MM.1S (cell line): ENCODE measurements at regions not wholly inside any gene's neighbourhood (a gene's known extent, or its start where the extent isn't known, plus 50 kb on each side); places are given as distances from the start of the nearest gene placed in this dataset.

Experiments
- DNase-seq: peaks from one replicate; pipeline ENCODE4 v3.0.0-alpha.2; 2015
- H2AFZ ChIP-seq: fragments of 300-600 bp; sonication (generic); 2 replicates; pipeline ENCODE4 v1.6.0; 2016; ENCODE audit warnings: antibody characterized with exemption, low read length
- H3F3A ChIP-seq: fragments of 300-600 bp; sonication (generic); 2 replicates; pipeline ENCODE4 v1.6.1; 2016; ENCODE audit warnings: mild to moderate bottlenecking, antibody characterized with exemption, low read length, moderate library complexity, mixed read lengths; ENCODE audit not compliant: insufficient read depth
- H3K27ac ChIP-seq: fragments of 300-600 bp; sonication (generic); 2 replicates; pipeline ENCODE4 v1.5.1; 2016; ENCODE audit warnings: mild to moderate bottlenecking, low read length
- H3K27me3 ChIP-seq: fragments of 300-600 bp; sonication (generic); replicated peaks from 2 replicates; pipeline ENCODE4 v1.6.0; 2016; ENCODE audit warnings: low read length; ENCODE audit not compliant: insufficient read depth
- H3K36me3 ChIP-seq: fragments of 300-600 bp; sonication (generic); replicated peaks from 2 replicates; pipeline ENCODE4 v1.6.1; 2016; ENCODE audit warnings: mild to moderate bottlenecking, low read length, mixed read lengths; ENCODE audit not compliant: insufficient read depth
- H3K4me1 ChIP-seq: fragments of 300-600 bp; sonication (generic); 2 replicates; pipeline ENCODE4 v1.6.1; 2016; ENCODE audit warnings: low read length, mixed read lengths
- H3K4me2 ChIP-seq: fragments of 300-600 bp; sonication (generic); 2 replicates; pipeline ENCODE4 v1.6.0; 2016; ENCODE audit warnings: low read depth, low read length
- H3K4me3 ChIP-seq: fragments of 300-600 bp; sonication (generic); 2 replicates; pipeline ENCODE4 v1.5.1; 2016; ENCODE audit warnings: low read length, mixed read lengths
- H3K79me2 ChIP-seq: fragments of 300-600 bp; sonication (generic); 2 replicates; pipeline ENCODE4 v1.6.1; 2016; ENCODE audit warnings: mixed run types, low read length, mixed read lengths
- H3K9ac ChIP-seq: fragments of 300-600 bp; sonication (generic); 2 replicates; pipeline ENCODE4 v1.6.1; 2016; ENCODE audit warnings: low read length, mixed read lengths
- H3K9me2 ChIP-seq: fragments of 300-600 bp; sonication (generic); replicated peaks from 2 replicates; pipeline ENCODE4 v1.6.1; 2016; ENCODE audit warnings: mild to moderate bottlenecking, low read length, mixed read lengths; ENCODE audit not compliant: insufficient read depth
- H3K9me3 ChIP-seq: fragments of 300-600 bp; sonication (generic); replicated peaks from 2 replicates; pipeline ENCODE4 v1.6.1; 2016; ENCODE audit warnings: mild to moderate bottlenecking, low read length, mixed read lengths; ENCODE audit not compliant: insufficient read depth
- H4K20me1 ChIP-seq: fragments of 300-600 bp; sonication (generic); 2 replicates; pipeline ENCODE4 v1.6.1; 2016; ENCODE audit warnings: mild to moderate bottlenecking, low read length, moderate library complexity, mixed read lengths; ENCODE audit not compliant: insufficient read depth
- CTCF ChIP-seq: fragments of 300-600 bp; sonication (generic); IDR thresholded peaks from 2 replicates; pipeline ENCODE4 v1.5.1; 2016; ENCODE audit warnings: antibody characterized with exemption, low read length, mixed read lengths
- EZH2 ChIP-seq: fragments of 300-600 bp; sonication (generic); optimal IDR thresholded peaks from 2 replicates; pipeline ENCODE3; 2017; ENCODE audit warnings: low read depth, mild to moderate bottlenecking, antibody characterized with exemption, low read length, mixed read lengths
- EZH2phosphoT487 ChIP-seq: fragments of 300-600 bp; sonication (generic); IDR thresholded peaks from 2 replicates; pipeline ENCODE4 v1.6.1; 2018; ENCODE audit warnings: antibody characterized with exemption, low read length

GRCh38 chr13:40471076-40471475 is 195.4 kb downstream of the FOXO1 start:
- Histone ChIP-seq H2AFZ (no peak overlapping the region), H3K9ac (no peak overlapping the region), H3K27ac (no peak overlapping the region), H3K27me3 (no peaks in the 10 kb centered on the region), H3K9me2 (no peaks in the 10 kb centered on the region), H3K4me2 (no peak overlapping the region), H3K79me2 (no peaks in the 10 kb centered on the region), H3K9me3 (no peaks in the 10 kb centered on the region), H3K4me1 (no peaks in the 10 kb centered on the region), H3K36me3 (no peaks in the 10 kb centered on the region), H4K20me1 (no peaks in the 10 kb centered on the region), H3K4me3 (no peak overlapping the region), H3F3A (no peaks in the 10 kb centered on the region)
- no peak for DNase-seq
- TF ChIP-seq EZH2phosphoT487 (no peak), CTCF (no peak), EZH2 (no peak)

GRCh38 chr13:40471911-40472310 is 194.5 kb downstream of the FOXO1 start:
- no peaks in the 10 kb centered on the region for H3K79me2 ChIP-seq
- H2AFZ ChIP-seq, result no peak overlapping the region
- no peaks in the 10 kb centered on the region for H4K20me1 ChIP-seq
- DNase-seq, result no peak
- no peak overlapping the region for H3K9ac ChIP-seq
- no peaks in the 10 kb centered on the region for H3K4me1 ChIP-seq
- H3K4me3 ChIP-seq, result no peak overlapping the region
- no peaks in the 10 kb centered on the region for H3F3A ChIP-seq
- no peak overlapping the region for H3K4me2 ChIP-seq
- H3K27me3 ChIP-seq, result no peaks in the 10 kb centered on the region
- H3K27ac ChIP-seq, result no peak overlapping the region
- no peaks in the 10 kb centered on the region for H3K9me3 ChIP-seq
- H3K9me2 ChIP-seq, result no peaks in the 10 kb centered on the region
- TF ChIP-seq CTCF (no peak), EZH2 (no peak), EZH2phosphoT487 (no peak)
- no peaks in the 10 kb centered on the region for H3K36me3 ChIP-seq

- no peak for TF ChIP-seq EZH2phosphoT487
- TF ChIP-seq EZH2, result no peak
- no peak for TF ChIP-seq CTCF
- Histone ChIP-seq H3K27me3 (no peaks in the 10 kb centered on the region), H3K4me1 (no peaks in the 10 kb centered on the region), H3K9me2 (no peaks in the 10 kb centered on the region), H2AFZ (no peak overlapping the region), H4K20me1 (no peaks in the 10 kb centered on the region), H3F3A (no peaks in the 10 kb centered on the region), H3K79me2 (no peaks in the 10 kb centered on the region), H3K36me3 (no peaks in the 10 kb centered on the region), H3K9ac (no peak overlapping the region), H3K4me3 (no peak overlapping the region), H3K9me3 (no peaks in the 10 kb centered on the region), H3K4me2 (no peak overlapping the region), H3K27ac (no peak overlapping the region)
- DNase-seq, result no peak
These were observed 193.8 kb downstream of the FOXO1 start for GRCh38 chr13:40472427-40473220.
